ENCODE measurements at regions not wholly inside any gene's neighbourhood (a gene's known extent, or its start where the extent isn't known, plus 50 kb on each side); places are given as distances from the start of the nearest gene placed in this dataset.

DNA sequence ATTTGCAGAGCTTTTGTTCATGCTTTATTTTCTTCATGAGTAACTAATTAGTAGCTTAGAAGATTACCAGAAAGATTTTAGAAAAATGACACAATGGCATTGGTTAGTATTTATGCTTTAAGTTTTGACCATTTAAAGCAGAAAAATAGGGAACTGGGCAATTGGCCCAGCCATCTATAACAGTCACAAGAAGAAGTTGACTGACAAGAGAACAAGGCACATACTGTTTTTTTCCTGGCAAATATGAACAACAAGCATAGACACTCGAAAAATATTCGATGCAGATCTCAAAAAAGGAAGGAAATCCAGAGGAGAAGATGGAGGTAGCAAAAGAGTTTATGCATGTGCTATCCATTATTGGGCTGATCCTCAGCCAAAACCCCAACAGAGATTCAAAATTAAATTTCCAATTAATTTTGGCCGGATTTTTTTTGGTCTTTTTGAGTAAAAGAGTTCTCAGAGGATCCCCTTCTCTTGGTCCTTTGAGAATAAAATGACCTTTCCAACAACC, 200.8 kb upstream of the SLC35G4 start:
- TF ChIP-seq ZNF133 (CRISPR knock-in tag; IDR thresholded peaks at IDR 0.05) (no peak), NFIC (IDR thresholded peaks at IDR 0.05) (no peak), ZNF224 (CRISPR knock-in tag; IDR thresholded peaks at IDR 0.05) (no peak)

All from K562 (cell line).